PC-9 (cell line): ENCODE measurements at regions not wholly inside any gene's neighbourhood (a gene's known extent, or its start where the extent isn't known, plus 50 kb on each side); places are given as distances from the start of the nearest gene placed in this dataset.

Source experiments
- BruUV-seq: library from RNA; stranded (reverse); fragments of 400-500 nt; replicated peaks from 2 replicates; lab custom pipeline; 2021; lab: Mats Ljungman, UMichigan
- CTCF ChIA-PET: fragments of 300-600 bp; sonication (Branson Sonifier 250); formaldehyde crosslinking; loops from one replicate; lab custom pipeline; 2022; ENCODE audit warnings: antibody characterized with exemption; lab: Charles Lee
- POLR2A ChIA-PET: fragments of 300-600 bp; sonication (Branson Sonifier 250); formaldehyde crosslinking; loops from one replicate; lab custom pipeline; 2022; ENCODE audit warnings: antibody characterized with exemption; ENCODE audit not compliant: unreplicated experiment; lab: Charles Lee
- DNase-seq, 2 experiments: peaks; one replicate each; pipeline versions ENCODE4 v3.0.0 to v3.0.0-alpha.2; 2015 to 2022; ENCODE audit warnings: mixed read lengths in 1 of 2
- H2AFZ ChIP-seq: fragments of 200-600 bp; sonication (generic); 2 replicates; pipeline ENCODE4 v1.8.1; 2017; ENCODE audit warnings: antibody characterized with exemption
- H3F3A ChIP-seq: fragments of 200-600 bp; sonication (generic); 2 replicates; pipeline ENCODE4 v1.8.1; 2017; ENCODE audit warnings: antibody characterized with exemption, mild to moderate bottlenecking, low read depth; ENCODE audit not compliant: insufficient read depth
- H3K27ac ChIP-seq: fragments of 200-600 bp; sonication (generic); 2 replicates; pipeline ENCODE4 v1.6.1; 2016; ENCODE audit warnings: mixed run types
- H3K27me3 ChIP-seq: fragments of 200-600 bp; sonication (generic); 2 replicates; pipeline ENCODE4 v1.6.1; 2016; ENCODE audit warnings: low read depth, mixed run types; ENCODE audit not compliant: insufficient read depth
- H3K36me3 ChIP-seq: fragments of 200-600 bp; sonication (generic); 2 replicates; pipeline ENCODE4 v1.6.1; 2016; ENCODE audit warnings: low read depth, mixed run types
- H3K4me1 ChIP-seq: fragments of 200-600 bp; sonication (generic); replicated peaks from 2 replicates; pipeline ENCODE4 v1.6.1; 2016; ENCODE audit warnings: mixed run types; ENCODE audit not compliant: insufficient read depth
- H3K4me2 ChIP-seq: fragments of 200-600 bp; sonication (generic); 2 replicates; pipeline ENCODE4 v1.6.1; 2017; ENCODE audit warnings: mixed run types
- H3K4me3 ChIP-seq: fragments of 200-600 bp; sonication (generic); 2 replicates; pipeline ENCODE4 v1.6.1; 2016; ENCODE audit warnings: mixed run types
- H3K79me2 ChIP-seq: fragments of 200-600 bp; sonication (generic); 2 replicates; pipeline ENCODE4 v1.6.1; 2017; ENCODE audit warnings: low read depth, mixed run types
- H3K9me2 ChIP-seq: fragments of 200-600 bp; sonication (generic); 2 replicates; pipeline ENCODE4 v1.8.1; 2017; ENCODE audit warnings: mild to moderate bottlenecking; ENCODE audit not compliant: insufficient read depth
- H3K9me3 ChIP-seq: fragments of 200-600 bp; sonication (generic); 2 replicates; pipeline ENCODE4 v1.8.1; 2016; ENCODE audit warnings: low read depth; ENCODE audit not compliant: insufficient read depth
- H4K20me1 ChIP-seq: fragments of 200-600 bp; sonication (generic); 2 replicates; pipeline ENCODE4 v1.8.1; 2017; ENCODE audit not compliant: insufficient read depth
- CTCF ChIP-seq: fragments of 200-600 bp; sonication (generic); conservative IDR thresholded peaks from 2 replicates; pipeline ENCODE4 v1.6.1; 2017; ENCODE audit warnings: mixed run types, antibody characterized with exemption, mild to moderate bottlenecking, moderate library complexity
- EZH2 ChIP-seq: fragments of 200-600 bp; sonication (generic); IDR thresholded peaks from 2 replicates; pipeline ENCODE4 v1.8.0; 2017; ENCODE audit warnings: antibody characterized with exemption, low read depth
- intact Hi-C: fragments of 100-400 bp; cut with micrococcal nuclease; formaldehyde crosslinking; loops from one replicate; pipeline ENCODE4 v1.10.0; 2022; ENCODE audit not compliant: unreplicated experiment

GRCh38 chr15:38186507-38186906, 66.1 kb upstream of the SPRED1 start:
- Histone ChIP-seq H3K36me3 (no peaks in the 10 kb centered on the region), H3K27ac (no peak overlapping the region)
- no TSS peak for BruUV-seq

GRCh38 chr15:38187630-38188313, 64.9 kb upstream of the SPRED1 start:
- CTCF ChIA-PET = no interaction called here
- no peak overlapping the region for H3K4me2 ChIP-seq
- TF ChIP-seq EZH2 = no peak
- TF ChIP-seq CTCF = no peak

More at GRCh38 chr15:38186507-38186906, 66.1 kb upstream of the SPRED1 start:
- ChIA-PET POLR2A (no interaction called here), CTCF (no interaction called here)
- Histone ChIP-seq H3F3A (no peaks in the 10 kb centered on the region), H3K4me2 (no peak overlapping the region), H3K4me1 (no peaks in the 10 kb centered on the region), H3K27me3 (no peaks in the 10 kb centered on the region), H3K4me3 (no peak overlapping the region), H3K79me2 (no peaks in the 10 kb centered on the region), H2AFZ (no peak overlapping the region), H4K20me1 (no peaks in the 10 kb centered on the region), H3K9me2 (no peaks in the 10 kb centered on the region), H3K9me3 (no peaks in the 10 kb centered on the region)
- no peak for TF ChIP-seq CTCF
- no peak for TF ChIP-seq EZH2
- no peak for DNase-seq
- intact Hi-C loops = no loop called here

GRCh38 chr15:38189671-38190295, 62.9 kb upstream of the SPRED1 start:
- TF ChIP-seq EZH2 = no peak
- no peak for TF ChIP-seq CTCF
- H3K79me2 ChIP-seq = no peaks in the 10 kb centered on the region
- H3K4me1 ChIP-seq = no peaks in the 10 kb centered on the region
- H3K27me3 ChIP-seq = no peaks in the 10 kb centered on the region
- DNase-seq = no peak
- no peaks in the 10 kb centered on the region for H3K9me2 ChIP-seq
- H3K9me3 ChIP-seq = no peaks in the 10 kb centered on the region
- POLR2A ChIA-PET = interaction anchor here (0.6 kb wide), 1 partner anchor 13 kb away, joined by 4 read pairs; no protein-coding TSS in a partner anchor
- CTCF ChIA-PET = no interaction called here
- H2AFZ ChIP-seq = no peak overlapping the region
- BruUV-seq = no TSS peak
- H3F3A ChIP-seq = no peaks in the 10 kb centered on the region
- no peaks in the 10 kb centered on the region for H4K20me1 ChIP-seq
- H3K4me3 ChIP-seq = no peak overlapping the region
- no peaks in the 10 kb centered on the region for H3K36me3 ChIP-seq
- no peak overlapping the region for H3K27ac ChIP-seq
- intact Hi-C loops = no loop called here
- no peak overlapping the region for H3K4me2 ChIP-seq

More at GRCh38 chr15:38187630-38188313, 64.9 kb upstream of the SPRED1 start:
- intact Hi-C loops = no loop called here
- H3F3A ChIP-seq = no peaks in the 10 kb centered on the region
- H3K27ac ChIP-seq = no peak overlapping the region
- DNase-seq = no peak
- H2AFZ ChIP-seq = no peak overlapping the region
- POLR2A ChIA-PET = no interaction called here
- no peaks in the 10 kb centered on the region for H3K4me1 ChIP-seq
- no TSS peak for BruUV-seq
- H4K20me1 ChIP-seq = no peaks in the 10 kb centered on the region
- no peaks in the 10 kb centered on the region for H3K9me2 ChIP-seq
- no peaks in the 10 kb centered on the region for H3K79me2 ChIP-seq
- no peaks in the 10 kb centered on the region for H3K9me3 ChIP-seq
- H3K36me3 ChIP-seq = no peaks in the 10 kb centered on the region
- no peaks in the 10 kb centered on the region for H3K27me3 ChIP-seq
- H3K4me3 ChIP-seq = no peak overlapping the region
